Rectal smooth muscle tissue (tissue), 1 donor: ENCODE measurements at regions not wholly inside any gene's neighbourhood (a gene's known extent, or its start where the extent isn't known, plus 50 kb on each side); places are given as distances from the start of the nearest gene placed in this dataset.

Experiments used
- H3K27ac ChIP-seq: one replicate; pipeline ENCODE4 v1.7.0; 2013; ENCODE audit warnings: low read depth, low read length, inconsistent platforms
- H3K27me3 ChIP-seq: one replicate; pipeline ENCODE4 v1.7.0; 2013; ENCODE audit warnings: low read length; ENCODE audit not compliant: control insufficient read depth, insufficient read depth
- H3K36me3 ChIP-seq: one replicate; pipeline ENCODE4 v1.7.0; 2013; ENCODE audit warnings: low read length; ENCODE audit not compliant: control insufficient read depth, insufficient read depth
- H3K4me1 ChIP-seq: one replicate; pipeline ENCODE4 v1.7.0; 2013; ENCODE audit warnings: low read length; ENCODE audit not compliant: control insufficient read depth, insufficient read depth
- H3K4me3 ChIP-seq: one replicate; pipeline ENCODE4 v1.7.0; 2013; ENCODE audit warnings: low read length
- H3K9ac ChIP-seq: one replicate; pipeline ENCODE4 v1.7.0; 2013; ENCODE audit warnings: low read length

DNA sequence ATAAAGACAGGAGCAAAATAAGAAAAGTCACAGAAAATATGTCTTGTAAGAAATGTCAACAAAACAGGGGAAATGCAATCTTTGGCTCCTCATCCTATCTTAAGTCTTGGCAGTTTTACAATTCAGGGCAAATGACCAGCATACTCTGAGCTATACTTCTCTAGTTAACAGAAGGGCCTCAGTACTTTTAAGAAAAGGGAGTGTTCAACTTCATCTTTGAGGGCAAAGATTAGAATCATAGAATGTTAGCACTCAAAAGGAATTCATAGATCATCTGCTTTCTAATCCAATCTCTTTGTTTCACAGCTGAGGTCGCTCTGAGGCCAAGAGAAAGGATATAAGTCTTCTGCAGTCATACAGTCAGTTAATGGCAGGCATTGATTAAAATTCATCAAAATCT, 174.0 kb upstream of the NT5C1B start:
- H3K4me3 ChIP-seq = no peak overlapping the region
- H3K36me3 ChIP-seq = no peaks in the 10 kb centered on the region
- H3K27ac ChIP-seq = no peak overlapping the region
- no peaks in the 10 kb centered on the region for H3K27me3 ChIP-seq
- H3K9ac ChIP-seq = no peak overlapping the region
- no peaks in the 10 kb centered on the region for H3K4me1 ChIP-seq

DNA sequence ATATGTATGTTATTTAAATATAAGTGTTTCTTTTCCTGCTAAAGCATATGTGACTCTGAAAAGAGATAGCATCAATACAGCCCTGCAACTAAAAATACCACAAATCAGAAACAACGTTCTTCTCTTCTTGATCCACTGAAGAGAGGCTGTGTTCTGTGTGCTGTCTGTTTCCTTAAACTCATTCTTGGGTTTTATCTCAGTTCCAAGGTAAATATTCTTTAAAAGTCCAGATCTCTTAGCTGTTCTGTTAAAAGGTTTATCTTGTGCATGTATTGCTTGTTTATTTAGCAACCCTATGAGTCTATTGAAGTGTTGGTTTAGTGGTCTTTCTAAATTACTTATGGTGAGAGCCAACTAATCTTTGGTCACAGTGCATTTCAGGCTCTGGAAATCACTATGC, 173.3 kb upstream of the NT5C1B start:
- Histone ChIP-seq H3K4me1 (no peaks in the 10 kb centered on the region), H3K36me3 (no peaks in the 10 kb centered on the region), H3K27me3 (no peaks in the 10 kb centered on the region)

DNA sequence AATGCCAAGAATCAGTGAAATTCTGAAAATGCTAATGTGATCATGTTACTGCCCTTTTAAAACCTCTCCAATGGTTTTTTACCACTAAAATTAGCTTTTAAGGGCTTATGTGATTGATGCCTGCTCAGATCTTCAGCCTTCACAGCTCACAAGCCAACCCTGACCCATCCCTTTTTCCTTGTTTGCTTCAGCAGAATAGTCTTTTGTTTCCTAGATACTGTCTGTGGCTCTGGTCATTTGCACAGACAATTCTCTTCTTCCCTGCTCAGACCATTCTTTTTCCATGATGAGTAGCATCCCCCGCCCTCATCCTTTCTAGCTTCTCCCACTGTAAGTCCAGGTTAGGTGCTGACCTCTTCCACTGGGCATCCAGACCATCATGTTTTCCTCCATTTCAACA, 164.9 kb upstream of the NT5C1B start:
- no peaks in the 10 kb centered on the region for H3K27me3 ChIP-seq
- H3K27ac ChIP-seq = no peak overlapping the region
- no peaks in the 10 kb centered on the region for H3K36me3 ChIP-seq
- no peak overlapping the region for H3K4me3 ChIP-seq
- no peak overlapping the region for H3K9ac ChIP-seq
- H3K4me1 ChIP-seq = peaks cover 3% of the 10 kb centered on the region

More for the DNA sequence above, 173.3 kb upstream of the NT5C1B start:
- H3K27ac ChIP-seq = no peak overlapping the region
- H3K9ac ChIP-seq = no peak overlapping the region
- no peak overlapping the region for H3K4me3 ChIP-seq

DNA sequence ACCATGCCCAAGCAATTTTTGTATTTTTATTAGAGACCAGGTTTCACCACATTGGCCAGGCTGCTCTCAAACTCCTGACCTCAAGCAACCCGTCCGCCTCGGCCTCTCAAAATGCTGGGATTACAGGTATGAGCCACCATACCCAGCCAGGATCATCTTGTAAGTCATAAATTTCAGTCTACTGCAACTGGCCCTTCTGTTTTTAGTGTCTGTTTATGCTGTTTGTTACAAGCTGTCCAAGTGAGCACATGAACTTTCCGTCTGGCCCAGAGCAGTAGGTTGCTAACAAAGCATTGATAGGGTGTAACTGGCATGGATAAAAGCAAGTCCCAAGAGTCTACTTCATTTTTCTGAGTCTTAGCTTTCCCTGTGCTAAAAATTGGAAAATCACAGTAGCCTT, 164.4 kb upstream of the NT5C1B start:
- Histone ChIP-seq H3K36me3 (no peaks in the 10 kb centered on the region), H3K27ac (no peak overlapping the region), H3K27me3 (no peaks in the 10 kb centered on the region), H3K4me1 (peaks cover 3% of the 10 kb centered on the region), H3K9ac (no peak overlapping the region), H3K4me3 (no peak overlapping the region)

DNA sequence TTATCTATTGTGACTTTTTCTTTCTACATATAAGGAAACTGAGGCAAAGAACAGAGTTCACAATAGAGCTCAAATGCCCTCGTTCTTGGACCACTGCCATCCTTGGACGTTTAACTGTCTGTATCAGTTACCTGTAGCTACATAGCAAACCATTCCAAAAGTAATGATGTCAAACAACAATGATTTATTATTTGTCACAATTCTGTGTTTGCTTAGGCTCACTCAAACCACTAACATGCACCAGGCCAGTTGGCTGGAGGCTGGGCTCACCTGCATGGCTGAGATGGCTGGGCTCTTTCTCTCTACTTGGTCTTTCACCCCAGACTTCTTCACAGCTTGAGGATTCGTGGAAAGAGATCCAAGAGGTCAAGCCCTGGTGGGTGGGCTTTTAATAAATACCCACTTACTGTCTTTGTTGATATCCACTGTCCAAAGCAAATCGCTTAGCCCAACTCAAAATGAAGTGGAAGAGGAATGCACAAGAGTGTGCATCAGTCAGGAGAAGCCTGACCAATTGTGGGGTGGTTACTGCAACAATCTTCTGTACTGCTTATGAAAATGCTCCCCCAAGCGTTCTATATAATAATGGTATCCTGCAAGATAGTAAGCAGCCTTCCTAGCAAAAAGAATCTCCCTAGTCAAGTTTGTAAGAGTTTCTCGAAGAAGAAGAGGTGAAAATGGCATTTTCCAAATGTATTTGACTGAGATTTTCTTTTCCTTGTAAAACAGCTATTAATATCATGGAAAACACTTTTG, 163.5 kb upstream of the NT5C1B start:
- Histone ChIP-seq H3K4me3 (no peak overlapping the region), H3K27ac (no peak overlapping the region), H3K4me1 (peaks cover 3% of the 10 kb centered on the region), H3K36me3 (no peaks in the 10 kb centered on the region), H3K27me3 (no peaks in the 10 kb centered on the region), H3K9ac (no peak overlapping the region)

DNA sequence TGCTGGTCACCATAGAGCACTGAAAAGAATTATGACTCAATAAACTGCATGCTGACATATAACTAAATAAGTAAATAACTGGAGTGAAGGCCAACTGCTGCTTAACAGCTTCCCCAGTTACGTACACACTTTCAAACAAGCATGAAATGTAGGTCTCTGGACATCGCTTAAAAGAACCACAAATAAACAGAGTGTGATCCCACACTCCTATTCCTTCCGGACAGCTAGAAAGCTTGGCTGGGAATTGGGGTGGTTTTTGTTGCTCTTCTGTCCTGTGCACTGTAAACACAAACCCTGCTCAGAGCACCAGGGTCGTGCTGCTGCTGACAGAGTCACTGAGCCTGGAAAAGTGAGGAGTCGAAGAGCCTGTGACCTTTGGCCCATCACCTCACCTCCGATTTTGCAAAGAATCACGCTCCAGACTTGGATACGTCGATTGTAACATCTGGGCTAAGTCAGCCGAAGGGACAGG, 162.7 kb upstream of the NT5C1B start:
- Histone ChIP-seq H3K27ac (no peak overlapping the region), H3K9ac (no peak overlapping the region), H3K4me1 (peaks cover 3% of the 10 kb centered on the region), H3K4me3 (no peak overlapping the region), H3K36me3 (no peaks in the 10 kb centered on the region), H3K27me3 (no peaks in the 10 kb centered on the region)

DNA sequence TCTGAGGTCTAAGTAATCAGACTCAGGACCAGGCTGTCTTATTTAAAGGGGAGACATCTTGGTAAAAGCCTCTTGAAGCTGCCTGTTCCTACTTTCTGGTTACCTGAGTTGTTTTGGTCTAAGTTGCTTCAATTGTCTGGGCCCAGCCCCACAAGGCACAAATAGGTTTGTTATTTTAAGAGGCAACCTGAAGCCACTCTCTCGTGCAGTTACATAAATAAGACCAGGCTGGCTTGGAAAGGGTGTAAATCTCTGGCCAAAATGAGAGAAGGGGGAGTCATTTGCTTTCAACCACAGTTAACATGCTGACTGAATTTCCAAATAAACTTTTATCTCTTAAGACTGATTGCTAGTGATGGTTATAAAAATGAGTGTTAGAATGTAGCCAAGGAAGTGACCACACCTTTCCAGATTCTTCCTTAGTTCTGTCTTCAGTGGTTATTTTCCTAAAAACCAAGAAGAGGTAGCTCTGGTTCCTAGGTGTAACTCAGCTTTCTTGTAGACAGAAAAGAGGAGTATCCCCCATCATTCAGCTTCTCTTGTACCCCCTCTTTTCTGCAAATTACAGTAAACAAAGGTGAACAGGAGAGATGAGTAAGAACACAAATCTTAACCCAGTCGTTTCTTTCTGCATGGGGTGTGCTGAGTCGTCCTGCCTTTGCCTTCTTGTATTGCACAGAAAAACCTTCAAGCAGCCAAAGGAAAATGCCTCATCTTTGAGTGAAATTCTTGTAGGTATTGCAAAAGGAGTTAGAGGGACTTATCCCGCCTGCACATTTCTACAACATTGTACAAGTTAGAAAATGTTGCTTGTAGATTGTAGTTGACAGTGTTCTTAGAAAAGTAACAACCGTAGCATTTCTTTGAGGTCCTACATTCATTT, 161.5 kb upstream of the NT5C1B start:
- no peak overlapping the region for H3K9ac ChIP-seq
- peaks cover 3% of the 10 kb centered on the region for H3K4me1 ChIP-seq
- H3K36me3 ChIP-seq = no peaks in the 10 kb centered on the region
- H3K27me3 ChIP-seq = no peaks in the 10 kb centered on the region
- no peak overlapping the region for H3K27ac ChIP-seq
- no peak overlapping the region for H3K4me3 ChIP-seq

DNA sequence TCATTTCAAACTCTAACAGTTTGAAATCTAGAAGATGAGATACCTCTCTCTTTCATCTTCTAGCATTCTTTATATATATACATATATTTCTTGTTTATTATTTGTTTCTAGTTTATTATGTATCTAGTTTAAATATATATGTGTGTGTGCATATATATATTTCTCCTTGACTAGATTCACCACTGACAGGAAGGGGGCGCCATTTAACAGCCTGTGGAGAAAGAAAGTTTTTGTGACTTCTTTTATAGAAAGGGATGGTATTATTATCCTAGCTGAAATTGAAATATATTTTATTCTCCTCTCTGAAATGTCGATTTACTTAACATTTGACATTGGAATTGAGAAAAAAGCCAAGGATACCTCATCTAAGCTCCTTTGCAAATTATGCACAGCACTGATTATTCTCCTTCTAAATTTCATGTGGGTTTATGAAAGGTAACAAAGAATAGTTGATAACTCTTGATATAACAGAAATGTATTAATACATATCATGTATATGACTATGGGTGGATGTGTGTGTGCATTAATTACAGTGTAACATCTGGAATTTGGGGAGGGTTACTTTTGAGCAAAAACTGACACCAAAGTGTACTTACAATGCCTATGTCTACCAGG, 160.7 kb upstream of the NT5C1B start:
- Histone ChIP-seq H3K27me3 (no peaks in the 10 kb centered on the region), H3K4me3 (no peak overlapping the region), H3K9ac (no peak overlapping the region), H3K36me3 (no peaks in the 10 kb centered on the region), H3K4me1 (peaks cover 3% of the 10 kb centered on the region), H3K27ac (no peak overlapping the region)

DNA sequence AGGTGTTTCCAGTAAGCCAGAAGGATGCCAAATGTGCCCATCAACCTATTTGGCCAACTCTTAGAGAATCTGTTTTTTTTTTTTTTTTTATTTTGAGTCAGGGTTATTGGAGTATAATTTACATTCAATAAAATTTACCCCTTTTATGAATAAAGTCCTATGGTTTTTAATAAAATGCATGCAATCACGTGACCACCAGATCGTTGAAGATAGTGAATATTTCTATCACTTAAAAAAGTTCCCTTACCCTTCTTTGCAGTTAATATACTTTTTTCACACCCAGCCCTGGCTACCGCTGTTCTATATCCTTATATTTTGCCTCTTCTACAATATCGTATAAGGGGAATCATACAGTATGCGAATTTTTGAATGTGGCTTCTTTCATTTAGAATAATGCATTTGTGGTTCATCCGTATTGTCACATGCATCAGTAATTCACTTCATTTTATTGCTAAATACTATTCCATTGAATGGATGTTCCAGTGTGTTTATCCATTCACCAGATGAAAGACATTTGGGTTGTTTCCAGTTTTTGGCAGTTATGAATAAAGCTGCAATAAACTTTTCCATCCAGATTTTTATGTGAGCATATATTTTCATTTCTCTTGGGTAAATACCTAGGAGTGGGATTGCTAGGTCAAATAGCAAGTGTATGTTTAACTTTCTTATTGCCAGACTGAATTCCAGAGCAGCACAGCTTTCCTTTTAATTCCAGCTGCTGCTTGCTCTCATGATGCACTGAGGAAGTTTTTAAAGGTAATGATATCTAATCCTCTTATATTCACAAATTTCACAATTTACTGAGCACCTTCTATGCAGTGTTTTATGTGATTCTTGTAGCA, 156.3 kb upstream of the NT5C1B start:
- Histone ChIP-seq H3K36me3 (no peaks in the 10 kb centered on the region), H3K4me3 (no peak overlapping the region), H3K9ac (no peak overlapping the region), H3K4me1 (peaks cover 2% of the 10 kb centered on the region), H3K27me3 (no peaks in the 10 kb centered on the region), H3K27ac (no peak overlapping the region)

DNA sequence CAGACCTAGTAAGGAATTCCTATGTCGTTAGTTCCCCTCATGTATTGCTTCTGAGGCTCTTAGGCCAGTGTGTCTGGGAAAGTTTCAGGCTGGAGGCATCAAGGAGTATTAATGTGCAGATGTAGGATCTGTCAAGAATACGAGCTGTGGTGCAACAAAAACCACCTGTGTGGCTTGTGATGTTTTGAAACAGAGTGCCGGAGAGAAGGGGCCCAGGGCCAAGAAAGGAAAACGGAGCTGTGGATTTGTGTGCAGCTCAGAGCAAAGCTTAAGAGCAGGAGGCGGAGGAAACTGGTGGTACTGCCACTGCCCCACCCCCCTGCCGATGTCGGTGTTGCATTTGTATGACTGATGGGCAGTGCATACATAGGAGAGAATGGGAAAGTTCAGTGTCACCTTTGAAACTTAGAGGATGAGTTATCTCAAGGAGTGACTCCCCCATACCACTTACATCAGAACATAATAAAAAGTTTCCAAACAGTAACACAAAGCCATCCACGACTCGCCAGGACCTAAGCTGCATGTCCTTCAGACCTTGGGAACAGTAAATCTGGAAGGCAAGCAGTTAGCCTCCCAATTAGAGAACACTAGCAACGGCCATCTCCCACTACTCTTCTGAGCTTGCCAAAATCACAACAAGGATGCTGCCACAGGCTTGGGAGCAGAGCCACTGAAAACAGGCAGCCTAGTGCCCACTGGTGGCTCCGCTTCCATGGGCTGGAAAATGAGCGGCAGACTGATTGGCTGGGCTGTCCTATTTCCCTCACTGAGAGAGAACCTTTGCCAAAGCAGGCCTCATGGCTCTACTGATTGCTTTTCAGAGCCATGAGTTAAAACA, 152.7 kb upstream of the NT5C1B start:
- H3K4me3 ChIP-seq = no peak overlapping the region
- H3K4me1 ChIP-seq = peaks cover 2% of the 10 kb centered on the region
- H3K36me3 ChIP-seq = no peaks in the 10 kb centered on the region
- no peaks in the 10 kb centered on the region for H3K27me3 ChIP-seq
- H3K9ac ChIP-seq = no peak overlapping the region
- no peak overlapping the region for H3K27ac ChIP-seq

DNA sequence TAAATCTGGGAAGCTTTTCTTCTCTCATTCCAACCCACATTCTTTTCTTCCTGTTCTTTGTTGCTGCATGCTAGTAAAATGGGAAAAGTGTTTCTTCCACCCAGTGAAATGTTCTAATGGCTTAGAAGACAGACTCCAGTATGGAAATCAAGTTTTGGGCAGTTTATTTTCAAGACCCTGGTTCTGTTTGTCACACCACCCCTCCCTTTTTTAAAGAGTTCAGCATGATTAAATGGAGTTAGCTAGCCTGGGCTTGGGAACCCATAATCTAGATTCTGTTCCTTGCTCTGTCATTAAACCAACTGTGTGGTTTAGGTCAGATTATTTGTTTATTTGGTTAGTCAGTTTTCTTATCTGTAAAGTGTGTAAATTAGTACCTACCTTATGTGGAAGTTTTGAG, 151.8 kb upstream of the NT5C1B start:
- H3K27me3 ChIP-seq = no peaks in the 10 kb centered on the region
- no peak overlapping the region for H3K4me3 ChIP-seq
- no peak overlapping the region for H3K9ac ChIP-seq
- H3K27ac ChIP-seq = no peak overlapping the region
- peaks cover 2% of the 10 kb centered on the region for H3K4me1 ChIP-seq
- no peaks in the 10 kb centered on the region for H3K36me3 ChIP-seq
